ENCODE measurements at regions not wholly inside any gene's neighbourhood (a gene's known extent, or its start where the extent isn't known, plus 50 kb on each side); places are given as distances from the start of the nearest gene placed in this dataset.

DNA sequence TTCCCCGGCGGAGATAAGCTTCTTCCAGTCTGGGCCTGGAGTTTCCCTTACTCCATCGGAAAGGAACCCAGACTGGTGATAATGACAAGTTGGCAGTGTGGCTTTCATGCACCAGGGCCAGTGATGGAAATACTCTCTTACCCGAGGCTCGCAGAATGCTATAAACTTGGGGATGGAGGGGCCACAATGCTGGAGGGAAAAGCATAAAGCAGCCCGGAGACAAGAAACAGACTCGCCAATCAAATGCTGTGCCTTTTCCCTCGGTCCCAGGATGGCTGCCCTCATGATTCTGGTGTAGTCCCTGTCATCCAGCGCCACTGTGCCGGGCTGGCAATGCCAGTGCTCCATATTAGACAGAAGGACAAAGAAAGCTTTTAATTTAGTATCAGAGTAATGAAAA is 325.6 kb downstream of the THBS2 start:
- TF ChIP-seq MAFK (IDR thresholded peaks at IDR 0.05; ENCODE audit: partially characterized antibody) (no peak), HDAC2 (IDR thresholded peaks at IDR 0.05) (no peak), POLR2A (IDR thresholded peaks at IDR 0.05; ENCODE audit: low read length) (no peak), ESRRA (IDR thresholded peaks at IDR 0.05; ENCODE audit: borderline replicate concordance, low read length) (no peak), FOSB (CRISPR knock-in tag; IDR thresholded peaks at IDR 0.05) (no peak), CHD4 (IDR thresholded peaks at IDR 0.05; ENCODE audit: borderline replicate concordance) (no peak), RCOR1 (IDR thresholded peaks at IDR 0.05; ENCODE audit: low read depth, low read length) (no peak), CEBPB (IDR thresholded peaks at IDR 0.05) (no peak), ZFP36 (IDR thresholded peaks at IDR 0.05; ENCODE audit: borderline replicate concordance, partially characterized antibody) (no peak), EHF (CRISPR knock-in tag; IDR thresholded peaks at IDR 0.05) (no peak)
- TF ChIP-seq, protein P1, sequence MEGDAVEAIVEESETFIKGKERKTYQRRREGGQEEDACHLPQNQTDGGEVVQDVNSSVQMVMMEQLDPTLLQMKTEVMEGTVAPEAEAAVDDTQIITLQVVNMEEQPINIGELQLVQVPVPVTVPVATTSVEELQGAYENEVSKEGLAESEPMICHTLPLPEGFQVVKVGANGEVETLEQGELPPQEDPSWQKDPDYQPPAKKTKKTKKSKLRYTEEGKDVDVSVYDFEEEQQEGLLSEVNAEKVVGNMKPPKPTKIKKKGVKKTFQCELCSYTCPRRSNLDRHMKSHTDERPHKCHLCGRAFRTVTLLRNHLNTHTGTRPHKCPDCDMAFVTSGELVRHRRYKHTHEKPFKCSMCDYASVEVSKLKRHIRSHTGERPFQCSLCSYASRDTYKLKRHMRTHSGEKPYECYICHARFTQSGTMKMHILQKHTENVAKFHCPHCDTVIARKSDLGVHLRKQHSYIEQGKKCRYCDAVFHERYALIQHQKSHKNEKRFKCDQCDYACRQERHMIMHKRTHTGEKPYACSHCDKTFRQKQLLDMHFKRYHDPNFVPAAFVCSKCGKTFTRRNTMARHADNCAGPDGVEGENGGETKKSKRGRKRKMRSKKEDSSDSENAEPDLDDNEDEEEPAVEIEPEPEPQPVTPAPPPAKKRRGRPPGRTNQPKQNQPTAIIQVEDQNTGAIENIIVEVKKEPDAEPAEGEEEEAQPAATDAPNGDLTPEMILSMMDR (IDR thresholded peaks at IDR 0.05) = no peak
- TF ChIP-seq, protein P2, sequence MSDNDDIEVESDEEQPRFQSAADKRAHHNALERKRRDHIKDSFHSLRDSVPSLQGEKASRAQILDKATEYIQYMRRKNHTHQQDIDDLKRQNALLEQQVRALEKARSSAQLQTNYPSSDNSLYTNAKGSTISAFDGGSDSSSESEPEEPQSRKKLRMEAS (IDR thresholded peaks at IDR 0.05) = no peak

All from A549 (cell line).